ENCODE measurements at regions not wholly inside any gene's neighbourhood (a gene's known extent, or its start where the extent isn't known, plus 50 kb on each side); places are given as distances from the start of the nearest gene placed in this dataset.

DNA sequence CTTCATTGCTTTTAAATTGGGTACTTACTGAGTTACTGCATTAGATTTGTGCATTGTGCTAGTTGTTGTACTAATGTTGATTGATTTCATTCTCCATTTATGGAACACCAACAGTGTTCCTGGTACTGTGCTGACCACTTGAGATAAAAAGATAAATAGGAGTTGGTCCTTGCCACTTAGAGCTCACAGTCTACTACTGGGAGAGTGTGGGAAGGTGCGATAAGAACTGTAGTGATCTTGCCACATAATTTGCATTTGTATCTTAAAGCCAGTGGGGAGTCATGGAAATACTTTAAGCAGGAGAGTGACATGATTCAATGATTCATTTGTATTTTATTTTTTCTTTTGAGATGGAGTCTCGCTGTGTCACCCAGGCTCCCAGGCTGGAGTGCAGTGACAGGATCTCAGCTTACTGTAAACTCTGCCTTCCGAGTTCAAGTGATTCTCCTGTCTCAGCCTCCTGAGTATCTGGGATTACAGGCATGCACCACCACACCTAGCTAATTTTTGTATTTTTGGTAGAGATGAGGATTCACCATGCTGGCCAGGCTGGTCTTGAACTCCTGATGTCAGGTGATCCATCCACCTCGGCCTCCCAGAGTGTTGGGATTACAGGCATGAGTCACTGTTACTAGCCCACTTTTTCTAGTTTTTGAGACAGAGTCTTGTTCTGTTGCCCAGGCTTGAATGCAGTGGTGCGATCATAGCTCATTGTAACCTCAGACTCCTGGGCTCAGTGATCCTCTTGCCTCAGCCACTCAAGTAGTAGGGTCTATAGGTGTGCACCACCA lies 51.2 kb upstream of the TMEM248 start (continued):
- TF ChIP-seq, protein P1, sequence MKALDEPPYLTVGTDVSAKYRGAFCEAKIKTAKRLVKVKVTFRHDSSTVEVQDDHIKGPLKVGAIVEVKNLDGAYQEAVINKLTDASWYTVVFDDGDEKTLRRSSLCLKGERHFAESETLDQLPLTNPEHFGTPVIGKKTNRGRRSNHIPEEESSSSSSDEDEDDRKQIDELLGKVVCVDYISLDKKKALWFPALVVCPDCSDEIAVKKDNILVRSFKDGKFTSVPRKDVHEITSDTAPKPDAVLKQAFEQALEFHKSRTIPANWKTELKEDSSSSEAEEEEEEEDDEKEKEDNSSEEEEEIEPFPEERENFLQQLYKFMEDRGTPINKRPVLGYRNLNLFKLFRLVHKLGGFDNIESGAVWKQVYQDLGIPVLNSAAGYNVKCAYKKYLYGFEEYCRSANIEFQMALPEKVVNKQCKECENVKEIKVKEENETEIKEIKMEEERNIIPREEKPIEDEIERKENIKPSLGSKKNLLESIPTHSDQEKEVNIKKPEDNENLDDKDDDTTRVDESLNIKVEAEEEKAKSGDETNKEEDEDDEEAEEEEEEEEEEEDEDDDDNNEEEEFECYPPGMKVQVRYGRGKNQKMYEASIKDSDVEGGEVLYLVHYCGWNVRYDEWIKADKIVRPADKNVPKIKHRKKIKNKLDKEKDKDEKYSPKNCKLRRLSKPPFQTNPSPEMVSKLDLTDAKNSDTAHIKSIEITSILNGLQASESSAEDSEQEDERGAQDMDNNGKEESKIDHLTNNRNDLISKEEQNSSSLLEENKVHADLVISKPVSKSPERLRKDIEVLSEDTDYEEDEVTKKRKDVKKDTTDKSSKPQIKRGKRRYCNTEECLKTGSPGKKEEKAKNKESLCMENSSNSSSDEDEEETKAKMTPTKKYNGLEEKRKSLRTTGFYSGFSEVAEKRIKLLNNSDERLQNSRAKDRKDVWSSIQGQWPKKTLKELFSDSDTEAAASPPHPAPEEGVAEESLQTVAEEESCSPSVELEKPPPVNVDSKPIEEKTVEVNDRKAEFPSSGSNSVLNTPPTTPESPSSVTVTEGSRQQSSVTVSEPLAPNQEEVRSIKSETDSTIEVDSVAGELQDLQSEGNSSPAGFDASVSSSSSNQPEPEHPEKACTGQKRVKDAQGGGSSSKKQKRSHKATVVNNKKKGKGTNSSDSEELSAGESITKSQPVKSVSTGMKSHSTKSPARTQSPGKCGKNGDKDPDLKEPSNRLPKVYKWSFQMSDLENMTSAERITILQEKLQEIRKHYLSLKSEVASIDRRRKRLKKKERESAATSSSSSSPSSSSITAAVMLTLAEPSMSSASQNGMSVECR (CRISPR knock-in tag; IDR thresholded peaks at IDR 0.05), result no peak
- TF ChIP-seq ZNF75A (CRISPR knock-in tag; IDR thresholded peaks at IDR 0.05), result no peak
- no peak for TF ChIP-seq POLR2H (tag; IDR thresholded peaks at IDR 0.05; ENCODE audit: low read depth)
- no peak for TF ChIP-seq TAF9B (IDR thresholded peaks at IDR 0.05; ENCODE audit: partially characterized antibody)
- TF ChIP-seq EWSR1 (IDR thresholded peaks at IDR 0.05; ENCODE audit: borderline replicate concordance, low read depth, partially characterized antibody), result no peak
- TF ChIP-seq, protein P2, sequence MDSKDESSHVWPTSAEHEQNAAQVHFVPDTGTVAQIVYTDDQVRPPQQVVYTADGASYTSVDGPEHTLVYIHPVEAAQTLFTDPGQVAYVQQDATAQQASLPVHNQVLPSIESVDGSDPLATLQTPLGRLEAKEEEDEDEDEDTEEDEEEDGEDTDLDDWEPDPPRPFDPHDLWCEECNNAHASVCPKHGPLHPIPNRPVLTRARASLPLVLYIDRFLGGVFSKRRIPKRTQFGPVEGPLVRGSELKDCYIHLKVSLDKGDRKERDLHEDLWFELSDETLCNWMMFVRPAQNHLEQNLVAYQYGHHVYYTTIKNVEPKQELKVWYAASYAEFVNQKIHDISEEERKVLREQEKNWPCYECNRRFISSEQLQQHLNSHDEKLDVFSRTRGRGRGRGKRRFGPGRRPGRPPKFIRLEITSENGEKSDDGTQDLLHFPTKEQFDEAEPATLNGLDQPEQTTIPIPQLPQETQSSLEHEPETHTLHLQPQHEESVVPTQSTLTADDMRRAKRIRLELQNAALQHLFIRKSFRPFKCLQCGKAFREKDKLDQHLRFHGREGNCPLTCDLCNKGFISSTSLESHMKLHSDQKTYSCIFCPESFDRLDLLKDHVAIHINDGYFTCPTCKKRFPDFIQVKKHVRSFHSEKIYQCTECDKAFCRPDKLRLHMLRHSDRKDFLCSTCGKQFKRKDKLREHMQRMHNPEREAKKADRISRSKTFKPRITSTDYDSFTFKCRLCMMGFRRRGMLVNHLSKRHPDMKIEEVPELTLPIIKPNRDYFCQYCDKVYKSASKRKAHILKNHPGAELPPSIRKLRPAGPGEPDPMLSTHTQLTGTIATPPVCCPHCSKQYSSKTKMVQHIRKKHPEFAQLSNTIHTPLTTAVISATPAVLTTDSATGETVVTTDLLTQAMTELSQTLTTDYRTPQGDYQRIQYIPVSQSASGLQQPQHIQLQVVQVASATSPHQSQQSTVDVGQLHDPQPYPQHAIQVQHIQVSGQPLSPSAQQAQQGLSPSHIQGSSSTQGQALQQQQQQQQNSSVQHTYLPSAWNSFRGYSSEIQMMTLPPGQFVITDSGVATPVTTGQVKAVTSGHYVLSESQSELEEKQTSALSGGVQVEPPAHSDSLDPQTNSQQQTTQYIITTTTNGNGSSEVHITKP (IDR thresholded peaks at IDR 0.05; ENCODE audit: partially characterized antibody), result no peak
- TF ChIP-seq, protein P3, sequence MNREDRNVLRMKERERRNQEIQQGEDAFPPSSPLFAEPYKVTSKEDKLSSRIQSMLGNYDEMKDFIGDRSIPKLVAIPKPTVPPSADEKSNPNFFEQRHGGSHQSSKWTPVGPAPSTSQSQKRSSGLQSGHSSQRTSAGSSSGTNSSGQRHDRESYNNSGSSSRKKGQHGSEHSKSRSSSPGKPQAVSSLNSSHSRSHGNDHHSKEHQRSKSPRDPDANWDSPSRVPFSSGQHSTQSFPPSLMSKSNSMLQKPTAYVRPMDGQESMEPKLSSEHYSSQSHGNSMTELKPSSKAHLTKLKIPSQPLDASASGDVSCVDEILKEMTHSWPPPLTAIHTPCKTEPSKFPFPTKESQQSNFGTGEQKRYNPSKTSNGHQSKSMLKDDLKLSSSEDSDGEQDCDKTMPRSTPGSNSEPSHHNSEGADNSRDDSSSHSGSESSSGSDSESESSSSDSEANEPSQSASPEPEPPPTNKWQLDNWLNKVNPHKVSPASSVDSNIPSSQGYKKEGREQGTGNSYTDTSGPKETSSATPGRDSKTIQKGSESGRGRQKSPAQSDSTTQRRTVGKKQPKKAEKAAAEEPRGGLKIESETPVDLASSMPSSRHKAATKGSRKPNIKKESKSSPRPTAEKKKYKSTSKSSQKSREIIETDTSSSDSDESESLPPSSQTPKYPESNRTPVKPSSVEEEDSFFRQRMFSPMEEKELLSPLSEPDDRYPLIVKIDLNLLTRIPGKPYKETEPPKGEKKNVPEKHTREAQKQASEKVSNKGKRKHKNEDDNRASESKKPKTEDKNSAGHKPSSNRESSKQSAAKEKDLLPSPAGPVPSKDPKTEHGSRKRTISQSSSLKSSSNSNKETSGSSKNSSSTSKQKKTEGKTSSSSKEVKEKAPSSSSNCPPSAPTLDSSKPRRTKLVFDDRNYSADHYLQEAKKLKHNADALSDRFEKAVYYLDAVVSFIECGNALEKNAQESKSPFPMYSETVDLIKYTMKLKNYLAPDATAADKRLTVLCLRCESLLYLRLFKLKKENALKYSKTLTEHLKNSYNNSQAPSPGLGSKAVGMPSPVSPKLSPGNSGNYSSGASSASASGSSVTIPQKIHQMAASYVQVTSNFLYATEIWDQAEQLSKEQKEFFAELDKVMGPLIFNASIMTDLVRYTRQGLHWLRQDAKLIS (CRISPR knock-in tag; IDR thresholded peaks at IDR 0.05), result no peak
- TF ChIP-seq, protein P4, sequence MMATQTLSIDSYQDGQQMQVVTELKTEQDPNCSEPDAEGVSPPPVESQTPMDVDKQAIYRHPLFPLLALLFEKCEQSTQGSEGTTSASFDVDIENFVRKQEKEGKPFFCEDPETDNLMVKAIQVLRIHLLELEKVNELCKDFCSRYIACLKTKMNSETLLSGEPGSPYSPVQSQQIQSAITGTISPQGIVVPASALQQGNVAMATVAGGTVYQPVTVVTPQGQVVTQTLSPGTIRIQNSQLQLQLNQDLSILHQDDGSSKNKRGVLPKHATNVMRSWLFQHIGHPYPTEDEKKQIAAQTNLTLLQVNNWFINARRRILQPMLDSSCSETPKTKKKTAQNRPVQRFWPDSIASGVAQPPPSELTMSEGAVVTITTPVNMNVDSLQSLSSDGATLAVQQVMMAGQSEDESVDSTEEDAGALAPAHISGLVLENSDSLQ (IDR thresholded peaks at IDR 0.05), result peak; percentile 90
- TF ChIP-seq, protein P5, sequence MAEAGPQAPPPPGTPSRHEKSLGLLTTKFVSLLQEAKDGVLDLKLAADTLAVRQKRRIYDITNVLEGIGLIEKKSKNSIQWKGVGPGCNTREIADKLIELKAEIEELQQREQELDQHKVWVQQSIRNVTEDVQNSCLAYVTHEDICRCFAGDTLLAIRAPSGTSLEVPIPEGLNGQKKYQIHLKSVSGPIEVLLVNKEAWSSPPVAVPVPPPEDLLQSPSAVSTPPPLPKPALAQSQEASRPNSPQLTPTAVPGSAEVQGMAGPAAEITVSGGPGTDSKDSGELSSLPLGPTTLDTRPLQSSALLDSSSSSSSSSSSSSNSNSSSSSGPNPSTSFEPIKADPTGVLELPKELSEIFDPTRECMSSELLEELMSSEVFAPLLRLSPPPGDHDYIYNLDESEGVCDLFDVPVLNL (CRISPR knock-in tag; IDR thresholded peaks at IDR 0.05; ENCODE audit: low read depth), result no peak
- no peak for TF ChIP-seq ZNF780A (CRISPR knock-in tag; IDR thresholded peaks at IDR 0.05)

Data from K562 (cell line).